HEK293 (cell line): ENCODE measurements at regions not wholly inside any gene's neighbourhood (a gene's known extent, or its start where the extent isn't known, plus 50 kb on each side); places are given as distances from the start of the nearest gene placed in this dataset.

Experiments used
- HIC1 ChIP-seq: fragments of 450-650 bp; formaldehyde crosslinking; IDR thresholded peaks from 2 replicates; pipeline ENCODE4 v1.5.1; 2016; ENCODE audit warnings: missing biosample characterization, missing genetic modification characterization
- MEIS1 ChIP-seq: sonication (generic); formaldehyde crosslinking; IDR thresholded peaks from 2 replicates; pipeline ENCODE4 v1.8.1; 2022; ENCODE audit warnings: missing genetic modification reagents, mild to moderate bottlenecking, borderline replicate concordance
- ZNF18 ChIP-seq: fragments of 450-650 bp; formaldehyde crosslinking; IDR thresholded peaks from 2 replicates; pipeline ENCODE4 v1.5.1; 2016; ENCODE audit warnings: missing biosample characterization, missing genetic modification characterization
- ZNF274 ChIP-seq, 2 experiments: fragments of 200-500 bp in 1 of 2; fragments of 450-650 bp in 1 of 2; sonication (Bioruptor generic) in 1 of 2; formaldehyde crosslinking in 1 of 2; IDR thresholded peaks; 2 replicates each; pipeline versions ENCODE4 v1.5.1 to v1.6.1; 2014 to 2016; ENCODE audit warnings: borderline replicate concordance in 1 of 2, inconsistent platforms in 1 of 2, low read length in 1 of 2, missing biosample characterization in 1 of 2, missing genetic modification characterization in 1 of 2
- ZNF626 ChIP-seq: fragments of 450-650 bp; sonication (Bioruptor Pico); formaldehyde crosslinking; IDR thresholded peaks from 2 replicates; pipeline ENCODE4 v1.5.1; 2018; ENCODE audit warnings: missing biosample characterization, missing genetic modification characterization, inconsistent platforms
- ZNF639 ChIP-seq: fragments of 450-650 bp; formaldehyde crosslinking; IDR thresholded peaks from 2 replicates; pipeline ENCODE4 v1.5.1; 2016; ENCODE audit warnings: missing biosample characterization, missing genetic modification characterization
- ZSCAN18 ChIP-seq: fragments of 450-650 bp; formaldehyde crosslinking; IDR thresholded peaks from 2 replicates; pipeline ENCODE4 v1.5.1; 2016; ENCODE audit warnings: missing biosample characterization, missing genetic modification characterization
- ZSCAN5A ChIP-seq: fragments of 450-650 bp; formaldehyde crosslinking; IDR thresholded peaks from 2 replicates; pipeline ENCODE4 v1.5.1; 2016; ENCODE audit warnings: missing biosample characterization, missing genetic modification characterization
- TF ChIP-seq, protein P1 (sequence below): fragments of 450-650 bp; formaldehyde crosslinking; IDR thresholded peaks from 2 replicates; pipeline ENCODE4 v1.5.1; 2016; ENCODE audit warnings: missing biosample characterization, missing genetic modification characterization
- TF ChIP-seq, protein P2 (sequence below): fragments of 450-650 bp; formaldehyde crosslinking; IDR thresholded peaks from 2 replicates; pipeline ENCODE4 v1.5.1; 2016; ENCODE audit warnings: missing biosample characterization, missing genetic modification characterization, borderline replicate concordance
- TF ChIP-seq, protein P3 (sequence below): fragments of 450-650 bp; formaldehyde crosslinking; IDR thresholded peaks from 2 replicates; pipeline ENCODE4 v1.5.1; 2016; ENCODE audit warnings: missing biosample characterization, missing genetic modification characterization

DNA sequence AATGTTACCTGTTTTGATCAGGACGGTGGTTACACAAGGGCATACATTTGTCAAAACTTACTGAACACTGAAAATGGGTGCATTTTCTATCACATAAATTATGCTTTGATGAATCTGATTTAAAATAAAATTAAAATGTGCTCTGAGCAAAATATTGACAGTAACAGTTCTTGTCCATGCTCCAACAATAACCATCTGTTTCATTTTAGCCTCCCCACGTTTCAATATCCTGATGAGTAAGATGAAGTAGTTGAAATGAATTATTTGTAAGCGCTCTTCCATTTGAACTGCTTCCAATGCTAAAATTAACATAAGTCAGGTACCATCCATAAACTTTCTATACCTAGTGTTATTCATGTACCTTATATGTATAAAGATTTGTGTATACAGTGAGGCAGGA is 365.4 kb downstream of the LTN1 start:
- TF ChIP-seq, protein P1, sequence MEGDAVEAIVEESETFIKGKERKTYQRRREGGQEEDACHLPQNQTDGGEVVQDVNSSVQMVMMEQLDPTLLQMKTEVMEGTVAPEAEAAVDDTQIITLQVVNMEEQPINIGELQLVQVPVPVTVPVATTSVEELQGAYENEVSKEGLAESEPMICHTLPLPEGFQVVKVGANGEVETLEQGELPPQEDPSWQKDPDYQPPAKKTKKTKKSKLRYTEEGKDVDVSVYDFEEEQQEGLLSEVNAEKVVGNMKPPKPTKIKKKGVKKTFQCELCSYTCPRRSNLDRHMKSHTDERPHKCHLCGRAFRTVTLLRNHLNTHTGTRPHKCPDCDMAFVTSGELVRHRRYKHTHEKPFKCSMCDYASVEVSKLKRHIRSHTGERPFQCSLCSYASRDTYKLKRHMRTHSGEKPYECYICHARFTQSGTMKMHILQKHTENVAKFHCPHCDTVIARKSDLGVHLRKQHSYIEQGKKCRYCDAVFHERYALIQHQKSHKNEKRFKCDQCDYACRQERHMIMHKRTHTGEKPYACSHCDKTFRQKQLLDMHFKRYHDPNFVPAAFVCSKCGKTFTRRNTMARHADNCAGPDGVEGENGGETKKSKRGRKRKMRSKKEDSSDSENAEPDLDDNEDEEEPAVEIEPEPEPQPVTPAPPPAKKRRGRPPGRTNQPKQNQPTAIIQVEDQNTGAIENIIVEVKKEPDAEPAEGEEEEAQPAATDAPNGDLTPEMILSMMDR (tag by site-specific recombination): no peak
- TF ChIP-seq, protein P2, sequence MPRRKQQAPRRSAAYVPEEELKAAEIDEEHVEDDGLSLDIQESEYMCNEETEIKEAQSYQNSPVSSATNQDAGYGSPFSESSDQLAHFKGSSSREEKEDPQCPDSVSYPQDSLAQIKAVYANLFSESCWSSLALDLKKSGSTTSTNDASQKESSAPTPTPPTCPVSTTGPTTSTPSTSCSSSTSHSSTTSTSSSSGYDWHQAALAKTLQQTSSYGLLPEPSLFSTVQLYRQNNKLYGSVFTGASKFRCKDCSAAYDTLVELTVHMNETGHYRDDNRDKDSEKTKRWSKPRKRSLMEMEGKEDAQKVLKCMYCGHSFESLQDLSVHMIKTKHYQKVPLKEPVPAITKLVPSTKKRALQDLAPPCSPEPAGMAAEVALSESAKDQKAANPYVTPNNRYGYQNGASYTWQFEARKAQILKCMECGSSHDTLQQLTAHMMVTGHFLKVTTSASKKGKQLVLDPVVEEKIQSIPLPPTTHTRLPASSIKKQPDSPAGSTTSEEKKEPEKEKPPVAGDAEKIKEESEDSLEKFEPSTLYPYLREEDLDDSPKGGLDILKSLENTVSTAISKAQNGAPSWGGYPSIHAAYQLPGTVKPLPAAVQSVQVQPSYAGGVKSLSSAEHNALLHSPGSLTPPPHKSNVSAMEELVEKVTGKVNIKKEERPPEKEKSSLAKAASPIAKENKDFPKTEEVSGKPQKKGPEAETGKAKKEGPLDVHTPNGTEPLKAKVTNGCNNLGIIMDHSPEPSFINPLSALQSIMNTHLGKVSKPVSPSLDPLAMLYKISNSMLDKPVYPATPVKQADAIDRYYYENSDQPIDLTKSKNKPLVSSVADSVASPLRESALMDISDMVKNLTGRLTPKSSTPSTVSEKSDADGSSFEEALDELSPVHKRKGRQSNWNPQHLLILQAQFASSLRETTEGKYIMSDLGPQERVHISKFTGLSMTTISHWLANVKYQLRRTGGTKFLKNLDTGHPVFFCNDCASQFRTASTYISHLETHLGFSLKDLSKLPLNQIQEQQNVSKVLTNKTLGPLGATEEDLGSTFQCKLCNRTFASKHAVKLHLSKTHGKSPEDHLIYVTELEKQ (tag by site-specific recombination): no peak
- TF ChIP-seq ZNF274 (IDR thresholded peaks at IDR 0.05; ENCODE audit: low read length): no peak
- TF ChIP-seq ZNF274 (tag by site-specific recombination; IDR thresholded peaks at IDR 0.05; ENCODE audit: borderline replicate concordance): no peak
- no peak for TF ChIP-seq ZNF639 (tag by site-specific recombination)
- TF ChIP-seq, protein P3, sequence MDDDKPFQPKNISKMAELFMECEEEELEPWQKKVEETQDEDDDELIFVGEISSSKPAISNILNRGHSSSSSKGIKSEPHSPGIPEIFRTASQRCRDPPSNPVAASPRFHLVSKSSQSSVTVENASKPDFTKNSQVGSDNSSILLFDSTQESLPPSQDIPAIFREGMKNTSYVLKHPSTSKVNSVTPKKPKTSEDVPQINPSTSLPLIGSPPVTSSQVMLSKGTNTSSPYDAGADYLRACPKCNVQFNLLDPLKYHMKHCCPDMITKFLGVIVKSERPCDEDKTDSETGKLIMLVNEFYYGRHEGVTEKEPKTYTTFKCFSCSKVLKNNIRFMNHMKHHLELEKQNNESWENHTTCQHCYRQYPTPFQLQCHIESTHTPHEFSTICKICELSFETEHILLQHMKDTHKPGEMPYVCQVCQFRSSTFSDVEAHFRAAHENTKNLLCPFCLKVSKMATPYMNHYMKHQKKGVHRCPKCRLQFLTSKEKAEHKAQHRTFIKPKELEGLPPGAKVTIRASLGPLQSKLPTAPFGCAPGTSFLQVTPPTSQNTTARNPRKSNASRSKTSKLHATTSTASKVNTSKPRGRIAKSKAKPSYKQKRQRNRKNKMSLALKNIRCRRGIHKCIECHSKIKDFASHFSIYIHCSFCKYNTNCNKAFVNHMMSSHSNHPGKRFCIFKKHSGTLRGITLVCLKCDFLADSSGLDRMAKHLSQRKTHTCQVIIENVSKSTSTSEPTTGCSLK (tag by site-specific recombination): no peak
- TF ChIP-seq ZSCAN5A (tag by site-specific recombination): no peak
- no peak for TF ChIP-seq HIC1
- TF ChIP-seq ZNF18: no peak
- no peak for TF ChIP-seq ZNF626 (tag by site-specific recombination)
- no peak for TF ChIP-seq MEIS1 (CRISPR knock-in tag)
- TF ChIP-seq ZSCAN18: no peak
